NCI-H1092 treated with DMSO at 0.1 percent for 48 hours (cell line): ENCODE measurements at regions not wholly inside any gene's neighbourhood (a gene's known extent, or its start where the extent isn't known, plus 50 kb on each side); places are given as distances from the start of the nearest gene placed in this dataset.
"Not testable (repeated sequence)": the region's sequence is repeated elsewhere in the genome, so short reads cannot be mapped to it uniquely, and the experiment has no call there.

Source experiments
- DNase-seq: peaks from one replicate; lab custom pipeline; 2025; lab: John Stamatoyannopoulos, UW

DNA sequence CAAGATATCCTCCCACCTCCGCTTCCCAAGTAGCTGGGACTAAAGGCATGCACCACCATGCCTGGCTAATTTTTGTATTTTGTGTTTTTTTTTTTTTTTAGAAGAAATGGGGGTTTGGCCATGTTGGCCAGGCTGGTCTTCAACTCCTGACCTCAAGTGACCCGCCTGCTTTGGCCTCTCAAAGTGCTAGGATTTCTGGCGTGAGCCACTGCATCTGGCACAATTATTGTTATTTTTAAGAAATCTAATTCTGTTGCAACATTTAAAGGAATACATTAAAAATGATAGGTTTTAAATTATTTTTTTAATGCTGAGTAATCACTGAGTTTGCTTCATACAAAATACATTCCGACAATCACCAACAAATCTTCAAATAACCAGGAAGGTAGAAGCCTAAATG, 178.1 kb upstream of the SEMA3E start:
- no peak for DNase-seq

- DNase-seq: no peak
Measured at GRCh38 chr7:83824214-83824613, 175.3 kb upstream of the SEMA3E start.

GRCh38 chr7:83821866-83822265, 172.9 kb upstream of the SEMA3E start:
- no peak for DNase-seq

GRCh38 chr7:83820641-83821040, 171.7 kb upstream of the SEMA3E start:
- no peak for DNase-seq

GRCh38 chr7:83819911-83820310, 171.0 kb upstream of the SEMA3E start:
- no peak for DNase-seq

- DNase-seq: no peak
Measured at GRCh38 chr7:83814480-83814879, 165.5 kb upstream of the SEMA3E start.

- not testable (repeated sequence) for DNase-seq
Measured at GRCh38 chr7:83812563-83812962, 163.6 kb upstream of the SEMA3E start.

DNA sequence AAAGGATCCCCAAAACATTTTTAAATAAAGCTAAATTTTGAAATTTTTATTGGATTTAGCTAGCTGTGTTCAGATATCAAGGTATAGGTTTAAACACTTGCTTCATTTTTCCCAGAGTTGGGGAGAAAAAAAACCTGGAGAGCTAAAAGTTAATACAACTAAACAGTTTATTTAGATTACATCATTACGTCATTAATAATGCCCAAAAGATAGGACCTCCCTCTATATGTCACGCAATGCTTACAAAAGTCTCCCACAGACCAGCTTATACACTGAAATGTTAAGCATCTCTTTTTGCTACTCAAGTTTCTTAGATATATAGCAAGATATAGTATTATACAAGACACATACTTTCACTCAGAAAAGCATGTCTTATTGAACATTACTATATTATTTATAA, 160.0 kb upstream of the SEMA3E start:
- no peak for DNase-seq

DNA sequence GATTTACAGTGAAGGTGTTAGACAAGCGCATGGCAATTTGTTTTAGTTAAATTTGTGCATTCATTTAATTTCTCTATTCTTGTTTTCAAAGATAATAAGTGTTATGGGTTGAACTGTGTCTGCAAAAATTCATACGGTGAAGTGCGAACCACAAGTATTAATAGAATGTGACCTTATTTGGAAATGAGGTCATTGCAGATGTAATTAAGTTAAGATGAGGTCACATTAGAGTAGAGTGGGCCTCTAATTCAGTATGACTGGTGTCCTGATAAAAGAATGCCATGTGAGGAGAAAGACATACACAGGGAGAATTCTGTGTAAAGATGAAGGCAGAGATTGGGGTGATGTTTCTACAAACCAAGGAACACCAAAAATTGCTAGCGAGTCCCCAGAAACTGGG, 158.8 kb upstream of the SEMA3E start:
- DNase-seq: no peak

- DNase-seq: no peak
Measured at GRCh38 chr7:83806538-83806937, 157.6 kb upstream of the SEMA3E start.

- DNase-seq: no peak
Measured at GRCh38 chr7:83799333-83799732, 150.4 kb upstream of the SEMA3E start.

GRCh38 chr7:83798489-83798888, 149.6 kb upstream of the SEMA3E start:
- no peak for DNase-seq

DNA sequence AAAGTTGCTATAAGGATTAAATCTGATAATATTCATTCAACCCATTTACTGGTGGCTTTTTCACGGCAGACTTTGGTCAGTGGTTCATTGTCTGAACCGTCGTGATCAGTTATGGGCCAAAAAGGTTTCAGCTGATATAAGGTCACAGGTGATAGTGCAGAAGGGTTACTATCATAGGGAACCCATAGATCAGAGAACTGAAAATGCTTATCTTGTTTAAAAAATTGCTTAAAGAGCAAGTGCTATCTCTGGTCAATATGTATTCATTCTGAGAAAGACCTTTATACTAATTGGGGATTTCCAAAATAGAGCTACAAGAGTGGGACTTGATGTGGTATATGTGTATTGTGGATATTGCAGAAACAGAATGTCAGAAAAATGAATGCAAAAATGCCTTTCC, 147.8 kb upstream of the SEMA3E start:
- no peak for DNase-seq

DNA sequence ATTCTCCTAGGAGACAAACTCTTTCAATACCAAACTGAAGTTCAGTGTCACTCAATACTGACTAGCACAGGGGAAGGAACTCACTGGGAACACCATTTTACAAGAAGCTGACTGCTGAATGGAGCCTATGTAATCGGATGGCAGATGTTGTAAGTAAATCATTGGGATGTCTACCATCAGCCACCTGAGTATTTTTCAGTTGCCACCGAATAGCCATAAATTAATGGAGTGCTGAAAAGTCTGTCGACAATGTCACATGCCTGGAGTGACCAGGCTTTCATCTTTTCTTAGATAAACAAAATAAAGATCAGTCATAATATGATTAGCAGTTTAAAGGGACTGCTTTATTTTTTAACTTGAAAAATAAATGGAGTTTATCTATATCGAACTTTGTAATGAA, 145.9 kb upstream of the SEMA3E start:
- no peak for DNase-seq

- no peak for DNase-seq
Measured at GRCh38 chr7:83793558-83793957, 144.6 kb upstream of the SEMA3E start.

- no peak for DNase-seq
Measured at GRCh38 chr7:83791737-83792136, 142.8 kb upstream of the SEMA3E start.

DNA sequence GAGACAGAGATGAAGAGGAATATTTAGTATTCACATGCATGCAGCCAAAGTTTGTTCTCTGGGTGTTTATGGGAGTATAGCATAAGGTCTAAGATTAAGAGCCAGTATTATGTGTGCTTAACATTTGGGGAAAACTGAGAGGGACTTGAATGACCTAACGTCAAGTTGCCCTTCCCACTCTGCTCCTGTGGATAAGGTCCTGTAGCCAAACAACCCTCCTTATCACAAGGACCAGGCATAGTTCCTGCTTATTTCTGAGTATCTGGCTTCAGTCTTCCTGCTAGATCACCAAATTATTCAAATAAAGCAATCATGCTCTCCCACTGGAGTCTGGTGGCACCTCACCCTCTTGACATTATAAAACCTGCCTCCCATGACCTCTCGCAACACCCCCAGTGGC, 137.9 kb upstream of the SEMA3E start:
- no peak for DNase-seq

DNA sequence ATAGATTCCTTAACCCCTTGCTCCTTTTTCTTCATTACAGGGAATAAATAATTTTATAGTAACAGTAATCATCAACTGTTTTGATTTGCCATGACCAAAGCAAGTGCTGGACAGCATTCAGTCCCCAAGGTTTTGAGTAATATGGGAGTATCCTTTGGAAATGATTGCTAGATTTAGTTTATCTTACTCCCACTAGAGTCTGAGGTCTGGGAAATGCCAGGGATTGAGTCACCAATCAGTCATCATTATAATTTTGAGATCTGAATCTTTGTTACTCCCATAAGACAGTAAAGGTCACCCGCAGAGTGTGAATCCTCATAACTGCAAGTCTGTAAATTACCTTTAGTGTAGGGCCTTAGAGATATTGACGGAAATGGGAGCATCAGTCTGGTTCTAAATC, 133.7 kb upstream of the SEMA3E start:
- no peak for DNase-seq

DNA sequence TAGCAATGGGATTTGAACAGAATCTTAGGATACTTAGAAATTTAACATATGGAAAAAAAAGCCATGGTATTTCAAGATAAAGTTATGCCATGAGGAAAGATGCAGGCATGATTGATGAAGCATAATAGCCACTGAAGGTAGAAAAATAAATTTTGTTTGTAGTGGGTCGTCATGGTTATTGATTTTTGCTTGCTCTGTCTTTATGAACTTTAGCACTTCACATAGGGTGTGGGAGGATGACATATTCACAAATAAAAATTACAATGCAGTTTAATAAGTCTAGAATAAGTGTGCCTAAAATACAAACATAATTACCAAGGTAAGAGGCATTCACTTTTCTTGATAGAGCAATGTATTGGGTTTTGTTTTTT, 129.1 kb upstream of the SEMA3E start:
- DNase-seq: no peak

DNA sequence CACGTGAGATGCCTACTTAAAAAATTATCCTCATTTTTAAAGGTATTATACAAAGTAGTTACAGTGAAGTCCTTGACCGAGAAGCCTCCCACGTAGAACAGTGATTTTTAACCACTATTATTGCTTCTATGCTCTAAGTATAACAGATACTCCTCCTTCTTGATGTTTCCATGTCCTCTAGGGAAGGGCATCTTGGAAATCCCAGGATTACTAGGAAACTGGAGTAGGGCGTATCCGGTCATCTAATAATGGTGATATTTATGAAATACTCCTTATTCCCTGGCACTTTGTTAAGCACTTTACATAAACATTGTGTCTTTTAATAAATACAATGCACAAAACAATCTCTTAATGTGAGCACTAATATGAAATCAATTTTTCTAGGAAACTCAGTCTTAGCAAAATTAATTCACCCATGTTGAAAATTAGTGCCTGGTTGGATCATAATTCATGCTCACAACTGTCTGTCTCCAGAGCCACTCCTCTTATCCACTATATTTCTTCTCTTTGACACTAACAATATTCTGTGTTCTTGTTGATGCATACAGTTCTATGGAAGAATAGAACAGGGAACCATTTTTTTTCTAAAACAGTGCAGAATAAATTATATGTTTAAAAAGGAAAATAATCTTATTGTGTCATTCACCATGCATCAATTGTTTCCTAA, 128.6 kb upstream of the SEMA3E start:
- DNase-seq: no peak

GRCh38 chr7:83769407-83769806, 120.5 kb upstream of the SEMA3E start:
- DNase-seq: no peak

DNA sequence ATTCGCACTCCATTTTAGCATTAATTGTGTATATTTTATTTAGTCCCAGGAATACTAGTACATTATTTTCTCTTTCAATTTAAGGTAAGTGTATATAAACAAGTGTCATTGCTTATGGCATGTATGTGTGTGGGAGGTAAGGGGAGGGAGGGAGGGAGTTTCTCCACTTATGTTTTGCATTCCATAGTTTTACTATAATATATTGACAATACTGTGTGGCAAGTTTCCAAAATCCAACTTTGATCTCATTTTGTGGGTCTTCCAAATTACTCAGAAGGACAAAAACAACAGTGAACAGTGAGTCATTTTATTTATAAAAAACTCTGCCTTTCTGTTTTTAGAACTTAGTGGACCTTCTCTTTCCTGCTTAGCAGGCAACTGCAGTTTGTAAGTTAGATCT, 102.3 kb upstream of the SEMA3E start:
- DNase-seq: no peak

GRCh38 chr7:83749495-83749894, 100.6 kb upstream of the SEMA3E start:
- DNase-seq: no peak

- DNase-seq: no peak
Measured at GRCh38 chr7:83739527-83739926, 90.6 kb upstream of the SEMA3E start.
